ENCODE measurements at regions not wholly inside any gene's neighbourhood (a gene's known extent, or its start where the extent isn't known, plus 50 kb on each side); places are given as distances from the start of the nearest gene placed in this dataset.
"Not testable (repeated sequence)": the region's sequence is repeated elsewhere in the genome, so short reads cannot be mapped to it uniquely, and the experiment has no call there.

- H2AFZ ChIP-seq (ENCODE audit: low read depth, low read length); H3K9me3 ChIP-seq (replicated peaks; ENCODE audit: control insufficient read depth, insufficient read depth, low read depth, low read length); H3K27me3 ChIP-seq (ENCODE audit: control insufficient read depth in 2 of 2, insufficient read depth in 2 of 2, low read length in 2 of 2); H3K9me1 ChIP-seq (ENCODE audit: control insufficient read depth, insufficient read depth, low read length); in situ Hi-C loops (cut with MboI); H4K20me1 ChIP-seq (replicated peaks; ENCODE audit: control insufficient read depth, insufficient read depth, low read length); POLR2A ChIA-PET; CTCF ChIA-PET (ENCODE audit: low intra/inter-chr PET ratio); BruUV-seq (replicated peaks); H3K36me3 ChIP-seq (ENCODE audit: control insufficient read depth, insufficient read depth, low read length); intact Hi-C loops (cut with micrococcal nuclease); H3K4me1 ChIP-seq (replicated peaks in 1 of 2; ENCODE audit: control insufficient read depth in 2 of 2, insufficient read depth in 2 of 2, low read length in 2 of 2); H3K27ac ChIP-seq (ENCODE audit: extremely low read depth, low read depth, low read length); H3K4me3 ChIP-seq; ATAC-seq; H3K79me2 ChIP-seq (ENCODE audit: control insufficient read depth, insufficient read depth, low read length); H3K4me2 ChIP-seq (ENCODE audit: insufficient read depth, low read length); FAIRE-seq; H3K9ac ChIP-seq (ENCODE audit: insufficient read depth in 1 of 2, low read depth in 2 of 2, low read length in 2 of 2); DNase-seq (ENCODE audit: extremely low read depth in 1 of 4, low spot score in 3 of 4); TF ChIP-seq ATF1 (CRISPR knock-in tag; IDR thresholded peaks at IDR 0.05): not testable (repeated sequence)
- 0% methylated on average over 1 of the region's 5 CpGs for WGBS (ENCODE audit: insufficient coverage, low coverage, missing lambda C conversion rate)
- TF ChIP-seq ATF1 (tag; IDR thresholded peaks at IDR 0.05) = 0 out of 2 replicates have a peak, but pooled peaks have one; percentile 11
Observed at GRCh38 chr12:131656796-131657195, 54.1 kb upstream of the SFSWAP start.

- in situ Hi-C loops (cut with MboI); H3K27ac ChIP-seq (ENCODE audit: extremely low read depth, low read depth, low read length); H3K9ac ChIP-seq (ENCODE audit: insufficient read depth in 1 of 2, low read depth in 2 of 2, low read length in 2 of 2); H3K4me1 ChIP-seq (replicated peaks in 1 of 2; ENCODE audit: control insufficient read depth in 2 of 2, insufficient read depth in 2 of 2, low read length in 2 of 2); H3K9me3 ChIP-seq (replicated peaks; ENCODE audit: control insufficient read depth, insufficient read depth, low read depth, low read length); FAIRE-seq; BruUV-seq (replicated peaks); H3K36me3 ChIP-seq (ENCODE audit: control insufficient read depth, insufficient read depth, low read length); H3K4me2 ChIP-seq (ENCODE audit: insufficient read depth, low read length); H3K9me1 ChIP-seq (ENCODE audit: control insufficient read depth, insufficient read depth, low read length); H3K27me3 ChIP-seq (ENCODE audit: control insufficient read depth in 2 of 2, insufficient read depth in 2 of 2, low read length in 2 of 2); POLR2A ChIA-PET; H4K20me1 ChIP-seq (replicated peaks; ENCODE audit: control insufficient read depth, insufficient read depth, low read length); DNase-seq (ENCODE audit: extremely low read depth in 1 of 4, low spot score in 3 of 4); intact Hi-C loops (cut with micrococcal nuclease); H3K79me2 ChIP-seq (ENCODE audit: control insufficient read depth, insufficient read depth, low read length); CTCF ChIA-PET (ENCODE audit: low intra/inter-chr PET ratio); H3K4me3 ChIP-seq; H2AFZ ChIP-seq (ENCODE audit: low read depth, low read length); ATAC-seq: not testable (repeated sequence)
- 4% methylated on average over 5 of the region's 8 CpGs for WGBS (ENCODE audit: insufficient coverage, low coverage, missing lambda C conversion rate)
Observed at GRCh38 chr12:131658605-131659004, 52.3 kb upstream of the SFSWAP start.

GRCh38 chr12:131659484-131659883 is 51.4 kb upstream of the SFSWAP start:
- H3K36me3 ChIP-seq (ENCODE audit: control insufficient read depth, insufficient read depth, low read length); intact Hi-C loops (cut with micrococcal nuclease); ATAC-seq; DNase-seq (ENCODE audit: extremely low read depth in 1 of 4, low spot score in 3 of 4); BruUV-seq (replicated peaks); H3K9me3 ChIP-seq (replicated peaks; ENCODE audit: control insufficient read depth, insufficient read depth, low read depth, low read length); H3K4me2 ChIP-seq (ENCODE audit: insufficient read depth, low read length); H3K4me3 ChIP-seq; H3K9ac ChIP-seq (ENCODE audit: insufficient read depth in 1 of 2, low read depth in 2 of 2, low read length in 2 of 2); H3K27me3 ChIP-seq (ENCODE audit: control insufficient read depth in 2 of 2, insufficient read depth in 2 of 2, low read length in 2 of 2); FAIRE-seq; H3K9me1 ChIP-seq (ENCODE audit: control insufficient read depth, insufficient read depth, low read length); H2AFZ ChIP-seq (ENCODE audit: low read depth, low read length); H3K27ac ChIP-seq (ENCODE audit: extremely low read depth, low read depth, low read length); CTCF ChIA-PET (ENCODE audit: low intra/inter-chr PET ratio); H4K20me1 ChIP-seq (replicated peaks; ENCODE audit: control insufficient read depth, insufficient read depth, low read length); in situ Hi-C loops (cut with MboI); POLR2A ChIA-PET; H3K4me1 ChIP-seq (replicated peaks in 1 of 2; ENCODE audit: control insufficient read depth in 2 of 2, insufficient read depth in 2 of 2, low read length in 2 of 2); H3K79me2 ChIP-seq (ENCODE audit: control insufficient read depth, insufficient read depth, low read length): not testable (repeated sequence)
- 1% methylated on average over 4 of the region's 8 CpGs for WGBS (ENCODE audit: insufficient coverage, low coverage, missing lambda C conversion rate)

- H4K20me1 ChIP-seq (replicated peaks; ENCODE audit: control insufficient read depth, insufficient read depth, low read length); BruUV-seq (replicated peaks); H3K9ac ChIP-seq (ENCODE audit: insufficient read depth in 1 of 2, low read depth in 2 of 2, low read length in 2 of 2); H3K36me3 ChIP-seq (ENCODE audit: control insufficient read depth, insufficient read depth, low read length); H3K9me3 ChIP-seq (replicated peaks; ENCODE audit: control insufficient read depth, insufficient read depth, low read depth, low read length); H3K27ac ChIP-seq (ENCODE audit: extremely low read depth, low read depth, low read length); FAIRE-seq; H3K4me3 ChIP-seq; H3K27me3 ChIP-seq (ENCODE audit: control insufficient read depth in 2 of 2, insufficient read depth in 2 of 2, low read length in 2 of 2); H2AFZ ChIP-seq (ENCODE audit: low read depth, low read length); intact Hi-C loops (cut with micrococcal nuclease); DNase-seq (ENCODE audit: extremely low read depth in 1 of 4, low spot score in 3 of 4); ATAC-seq; H3K4me2 ChIP-seq (ENCODE audit: insufficient read depth, low read length); H3K4me1 ChIP-seq (replicated peaks in 1 of 2; ENCODE audit: control insufficient read depth in 2 of 2, insufficient read depth in 2 of 2, low read length in 2 of 2); in situ Hi-C loops (cut with MboI); H3K79me2 ChIP-seq (ENCODE audit: control insufficient read depth, insufficient read depth, low read length); H3K9me1 ChIP-seq (ENCODE audit: control insufficient read depth, insufficient read depth, low read length); CTCF ChIA-PET (ENCODE audit: low intra/inter-chr PET ratio); POLR2A ChIA-PET: not testable (repeated sequence)
- 6% methylated on average over 7 of the region's 7 CpGs for WGBS (ENCODE audit: insufficient coverage, low coverage, missing lambda C conversion rate)
Observed at GRCh38 chr12:131659976-131660375, 50.9 kb upstream of the SFSWAP start.
